ENCODE measurements at regions not wholly inside any gene's neighbourhood (a gene's known extent, or its start where the extent isn't known, plus 50 kb on each side); places are given as distances from the start of the nearest gene placed in this dataset.

DNA sequence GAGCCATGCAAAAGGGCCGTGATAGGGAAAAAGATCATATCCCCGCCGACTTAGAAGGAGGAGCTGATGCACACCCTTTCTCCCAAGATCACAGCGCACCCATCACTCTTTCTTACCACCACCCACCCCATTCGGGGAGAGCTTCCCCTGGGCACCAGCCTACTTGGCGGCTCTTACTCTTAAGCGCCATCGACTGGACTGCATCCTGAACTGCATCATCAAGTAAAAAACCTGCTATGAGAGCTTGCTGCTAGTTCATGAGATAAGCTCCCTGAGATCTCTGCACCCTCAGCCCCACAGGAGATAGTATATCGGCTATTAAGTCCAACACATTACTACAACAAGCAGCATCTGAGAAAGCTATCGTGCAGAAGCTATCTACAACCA is 125.1 kb downstream of the BARHL2 start:
- H3K9me3 ChIP-seq (replicated peaks; ENCODE audit: control insufficient read depth, low read depth, low read length), result peaks cover 9% of the 10 kb centered on the region
- no peaks in the 10 kb centered on the region for H3K27me3 ChIP-seq (ENCODE audit: control insufficient read depth, insufficient read depth, low read length)
- no peaks in the 10 kb centered on the region for H3K36me3 ChIP-seq (ENCODE audit: control insufficient read depth, insufficient read depth, low read length)
- H3K27ac ChIP-seq (ENCODE audit: low read length), result no peak overlapping the region
- no peaks in the 10 kb centered on the region for H3K4me1 ChIP-seq (ENCODE audit: control insufficient read depth, insufficient read depth, low read length)
- H3K4me3 ChIP-seq (ENCODE audit: low read length), result no peak overlapping the region
- 53% methylated on average over 8 of the region's 10 CpGs for WGBS (ENCODE audit: insufficient coverage)
- no peak for DNase-seq

DNA sequence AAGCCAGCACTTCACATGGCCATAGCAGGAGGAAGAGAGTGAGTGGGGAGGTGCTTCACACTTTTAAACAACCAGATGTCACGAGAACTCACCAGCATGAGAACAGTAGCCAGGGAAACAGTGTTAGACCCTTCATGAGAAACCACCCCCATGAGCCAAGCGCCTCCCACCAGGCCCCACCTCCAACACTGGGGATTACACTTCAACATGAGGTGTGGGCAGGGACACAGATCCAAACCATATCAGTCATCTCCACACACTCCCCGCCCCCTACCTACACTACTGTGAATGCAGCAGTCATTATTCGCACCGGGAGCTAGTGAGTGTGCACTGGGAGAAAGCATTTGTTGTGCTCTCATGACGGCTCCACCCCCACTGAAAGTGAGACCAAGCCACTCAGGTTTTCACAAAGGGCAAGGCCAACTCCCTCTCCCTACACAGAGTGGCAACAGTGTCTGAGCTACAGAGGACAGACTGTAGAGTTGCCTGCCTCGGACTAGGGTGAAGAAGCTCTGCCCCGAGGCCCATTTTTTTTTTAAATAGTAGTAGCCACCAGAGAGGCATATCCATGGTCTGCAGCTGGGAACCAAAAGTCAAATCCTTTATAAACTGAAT is 125.6 kb downstream of the BARHL2 start:
- no peak for DNase-seq

DNA sequence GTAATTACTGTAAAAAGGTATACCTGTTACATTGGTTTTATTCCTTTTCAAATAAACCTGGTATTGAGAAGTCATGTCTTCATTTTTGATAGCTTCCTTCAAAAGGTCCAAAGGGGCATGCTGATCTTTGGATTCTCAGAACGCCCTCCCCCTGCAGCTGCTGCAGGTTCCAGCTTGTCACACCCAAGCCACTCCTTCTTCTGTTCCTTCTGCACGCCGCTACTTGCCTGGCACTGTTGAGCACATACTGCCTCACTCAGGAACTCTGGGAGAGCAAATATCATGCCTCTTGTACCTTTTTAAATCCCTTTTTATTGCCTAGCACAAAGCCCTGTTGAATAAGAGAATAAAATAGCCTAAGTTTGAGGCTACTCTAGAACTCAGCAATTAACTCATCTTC is 136.9 kb downstream of the BARHL2 start:
- H3K4me3 ChIP-seq (ENCODE audit: low read length), result no peak overlapping the region

More for the DNA sequence above, 125.6 kb downstream of the BARHL2 start:
- WGBS (ENCODE audit: insufficient coverage), result 80% methylated on average over 1 of the region's 8 CpGs
- no peak overlapping the region for H3K27ac ChIP-seq (ENCODE audit: low read length)
- no peak overlapping the region for H3K4me3 ChIP-seq (ENCODE audit: low read length)
- no peaks in the 10 kb centered on the region for H3K36me3 ChIP-seq (ENCODE audit: control insufficient read depth, insufficient read depth, low read length)
- no peaks in the 10 kb centered on the region for H3K4me1 ChIP-seq (ENCODE audit: control insufficient read depth, insufficient read depth, low read length)
- peaks cover 9% of the 10 kb centered on the region for H3K9me3 ChIP-seq (replicated peaks; ENCODE audit: control insufficient read depth, low read depth, low read length)
- no peaks in the 10 kb centered on the region for H3K27me3 ChIP-seq (ENCODE audit: control insufficient read depth, insufficient read depth, low read length)

DNA sequence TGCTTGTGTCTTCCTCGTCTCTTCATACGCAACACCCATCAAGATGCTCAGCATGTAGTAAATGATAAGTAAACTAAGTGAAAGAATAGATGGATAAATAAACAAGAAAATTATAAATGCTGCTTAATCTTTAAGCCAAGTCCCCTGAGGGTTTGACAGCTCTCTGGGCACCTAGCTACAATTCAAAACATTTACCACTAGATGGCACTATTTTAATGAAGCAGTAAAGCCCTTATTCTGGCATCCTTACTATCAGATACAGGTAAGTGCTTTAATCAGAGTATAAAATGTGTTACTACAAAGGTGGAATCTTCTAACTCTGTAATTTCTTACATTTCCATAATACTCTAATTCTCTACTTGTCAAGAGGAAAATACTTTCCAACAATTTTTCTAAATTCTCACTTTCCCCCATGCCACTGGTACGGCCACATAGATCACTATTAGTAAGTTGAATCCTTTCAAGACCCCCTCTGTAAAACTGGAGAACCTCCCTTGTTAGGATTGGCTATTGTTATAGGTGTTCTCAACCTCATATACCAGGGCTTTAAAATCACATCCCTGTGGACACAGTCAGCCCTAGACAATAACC is 137.8 kb downstream of the BARHL2 start:
- peaks cover 2% of the 10 kb centered on the region for H3K9me3 ChIP-seq (replicated peaks; ENCODE audit: control insufficient read depth, low read depth, low read length)
- H3K4me3 ChIP-seq (ENCODE audit: low read length), result no peak overlapping the region
- WGBS (ENCODE audit: insufficient coverage), result no CpG with 5 or more reads among the region's 3 CpGs
- H3K36me3 ChIP-seq (ENCODE audit: control insufficient read depth, insufficient read depth, low read length), result no peaks in the 10 kb centered on the region
- no peaks in the 10 kb centered on the region for H3K4me1 ChIP-seq (ENCODE audit: control insufficient read depth, insufficient read depth, low read length)
- H3K27ac ChIP-seq (ENCODE audit: low read length), result no peak overlapping the region
- peak; percentile 19 for DNase-seq
- H3K27me3 ChIP-seq (ENCODE audit: control insufficient read depth, insufficient read depth, low read length), result no peaks in the 10 kb centered on the region

More for the DNA sequence above, 136.9 kb downstream of the BARHL2 start:
- no peak for DNase-seq
- no peaks in the 10 kb centered on the region for H3K4me1 ChIP-seq (ENCODE audit: control insufficient read depth, insufficient read depth, low read length)
- H3K36me3 ChIP-seq (ENCODE audit: control insufficient read depth, insufficient read depth, low read length), result no peaks in the 10 kb centered on the region
- no peaks in the 10 kb centered on the region for H3K27me3 ChIP-seq (ENCODE audit: control insufficient read depth, insufficient read depth, low read length)
- H3K9me3 ChIP-seq (replicated peaks; ENCODE audit: control insufficient read depth, low read depth, low read length), result no peaks in the 10 kb centered on the region
- H3K27ac ChIP-seq (ENCODE audit: low read length), result no peak overlapping the region
- 61% methylated on average over 3 of the region's 3 CpGs for whole genome bisulfite sequencing (ENCODE audit: insufficient coverage)

DNA sequence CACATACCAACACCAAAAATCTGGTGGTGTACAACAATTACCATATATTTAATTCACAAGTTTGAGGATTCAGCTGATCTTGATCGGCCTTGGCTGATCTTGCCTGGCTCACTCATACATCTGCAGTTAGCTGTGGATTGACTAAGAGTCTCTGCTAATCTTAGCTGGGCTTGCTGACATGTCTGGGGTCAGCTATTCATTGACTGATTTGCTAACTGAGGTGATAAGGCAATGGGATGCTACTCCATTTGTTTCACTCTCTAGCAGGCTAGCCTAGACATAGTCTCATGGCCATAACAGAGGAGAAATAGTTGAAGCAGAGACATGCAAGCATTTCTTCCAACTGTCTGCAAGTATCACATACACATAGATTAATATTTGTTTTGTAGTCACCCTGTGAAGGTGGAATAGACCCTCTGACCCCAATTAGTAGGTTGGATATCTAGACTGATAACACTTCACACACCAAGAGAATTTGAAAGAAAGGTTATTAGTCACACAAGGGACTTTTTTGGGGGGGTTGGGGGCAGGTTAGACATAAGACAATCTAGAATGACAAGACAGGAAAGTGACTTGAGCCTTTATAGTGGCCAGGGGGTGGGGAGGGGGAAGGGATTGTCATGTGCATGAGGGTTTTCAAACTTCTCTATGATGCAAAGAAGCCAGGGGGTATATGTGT is 142.3 kb downstream of the BARHL2 start:
- no peak for DNase-seq
- no peaks in the 10 kb centered on the region for H3K4me1 ChIP-seq (ENCODE audit: control insufficient read depth, insufficient read depth, low read length)
- no CpG with 5 or more reads among the region's 1 CpG for WGBS (ENCODE audit: insufficient coverage)
- no peaks in the 10 kb centered on the region for H3K27me3 ChIP-seq (ENCODE audit: control insufficient read depth, insufficient read depth, low read length)
- no peak overlapping the region for H3K4me3 ChIP-seq (ENCODE audit: low read length)
- H3K9me3 ChIP-seq (replicated peaks; ENCODE audit: control insufficient read depth, low read depth, low read length), result peaks cover 2% of the 10 kb centered on the region
- H3K36me3 ChIP-seq (ENCODE audit: control insufficient read depth, insufficient read depth, low read length), result no peaks in the 10 kb centered on the region
- H3K27ac ChIP-seq (ENCODE audit: low read length), result no peak overlapping the region

DNA sequence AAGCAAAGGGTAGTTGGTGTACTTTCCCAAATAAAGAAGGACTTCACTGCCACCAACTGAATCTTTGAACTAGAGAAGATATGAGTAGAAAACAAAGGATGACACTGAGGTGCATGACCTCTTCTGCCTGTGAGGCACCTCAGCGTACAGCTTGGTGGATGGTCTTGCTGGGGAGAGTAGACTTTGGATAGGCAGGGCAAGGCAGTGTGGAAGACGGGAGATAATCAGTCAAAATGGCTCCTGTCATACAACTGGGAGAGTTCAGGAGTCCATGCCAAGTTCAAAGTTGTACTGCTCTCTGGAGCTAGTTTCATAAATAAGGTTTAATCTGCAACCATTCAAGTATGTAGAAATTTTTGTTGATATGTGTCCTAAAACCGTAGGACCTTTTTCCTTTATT is 143.4 kb downstream of the BARHL2 start:
- no peak overlapping the region for H3K4me3 ChIP-seq (ENCODE audit: low read length)
- H3K27ac ChIP-seq (ENCODE audit: low read length), result no peak overlapping the region
- H3K9me3 ChIP-seq (replicated peaks; ENCODE audit: control insufficient read depth, low read depth, low read length), result peaks cover 2% of the 10 kb centered on the region
- no peaks in the 10 kb centered on the region for H3K27me3 ChIP-seq (ENCODE audit: control insufficient read depth, insufficient read depth, low read length)
- H3K4me1 ChIP-seq (ENCODE audit: control insufficient read depth, insufficient read depth, low read length), result no peaks in the 10 kb centered on the region
- no peak for DNase-seq
- H3K36me3 ChIP-seq (ENCODE audit: control insufficient read depth, insufficient read depth, low read length), result no peaks in the 10 kb centered on the region
- WGBS (ENCODE audit: insufficient coverage), result 76% methylated on average over 2 of the region's 3 CpGs

DNA sequence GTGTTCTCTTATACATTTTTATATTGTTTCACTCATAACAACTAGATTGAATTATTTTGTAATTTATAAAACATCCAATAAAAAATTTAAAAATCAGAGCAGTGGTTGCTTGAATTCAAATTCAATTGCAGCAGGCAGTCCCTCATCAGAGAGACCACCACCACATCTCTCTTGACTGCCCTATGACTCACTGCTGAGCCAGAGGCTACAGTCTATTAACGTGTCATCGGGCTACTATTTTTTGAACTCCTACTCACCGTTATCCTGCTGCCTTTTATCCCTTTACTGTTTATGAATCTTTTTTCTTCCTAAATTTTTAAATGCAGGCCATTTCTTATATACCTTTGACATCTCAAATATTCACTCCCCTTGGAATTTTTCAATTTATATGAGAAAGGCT is 144.7 kb downstream of the BARHL2 start:
- no peak for DNase-seq
- WGBS (ENCODE audit: insufficient coverage), result 90% methylated on average over 2 of the region's 3 CpGs
- Histone ChIP-seq H3K4me3 (ENCODE audit: low read length) (no peak overlapping the region), H3K27me3 (ENCODE audit: control insufficient read depth, insufficient read depth, low read length) (no peaks in the 10 kb centered on the region), H3K36me3 (ENCODE audit: control insufficient read depth, insufficient read depth, low read length) (no peaks in the 10 kb centered on the region), H3K9me3 (replicated peaks; ENCODE audit: control insufficient read depth, low read depth, low read length) (peaks cover 2% of the 10 kb centered on the region), H3K4me1 (ENCODE audit: control insufficient read depth, insufficient read depth, low read length) (no peaks in the 10 kb centered on the region), H3K27ac (ENCODE audit: low read length) (no peak overlapping the region)

DNA sequence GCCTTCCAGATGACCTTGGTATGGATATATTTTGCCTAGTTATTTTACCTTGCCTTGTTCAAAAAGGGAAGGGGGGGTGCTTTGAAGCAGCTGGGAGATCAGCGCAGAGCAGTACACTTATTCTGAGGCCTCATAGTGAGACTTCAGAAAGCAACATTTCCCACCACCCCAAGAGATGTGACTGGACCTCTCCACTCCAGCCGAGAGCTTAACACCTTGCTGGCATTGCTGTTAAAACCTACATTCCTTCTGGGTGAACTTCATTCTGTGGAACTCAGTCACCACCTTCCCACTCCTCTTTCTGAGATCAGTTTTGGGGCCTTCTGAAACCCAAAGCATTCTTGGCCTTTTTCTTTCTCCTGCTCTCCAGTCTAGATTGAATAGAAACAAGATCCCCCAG is 148.7 kb downstream of the BARHL2 start:
- 100% methylated on average over 1 of the region's 2 CpGs for WGBS (ENCODE audit: insufficient coverage)
- Histone ChIP-seq H3K36me3 (ENCODE audit: control insufficient read depth, insufficient read depth, low read length) (no peaks in the 10 kb centered on the region), H3K4me1 (ENCODE audit: control insufficient read depth, insufficient read depth, low read length) (no peaks in the 10 kb centered on the region), H3K9me3 (replicated peaks; ENCODE audit: control insufficient read depth, low read depth, low read length) (no peaks in the 10 kb centered on the region), H3K4me3 (ENCODE audit: low read length) (no peak overlapping the region), H3K27me3 (ENCODE audit: control insufficient read depth, insufficient read depth, low read length) (no peaks in the 10 kb centered on the region), H3K27ac (ENCODE audit: low read length) (no peak overlapping the region)
- no peak for DNase-seq

DNA sequence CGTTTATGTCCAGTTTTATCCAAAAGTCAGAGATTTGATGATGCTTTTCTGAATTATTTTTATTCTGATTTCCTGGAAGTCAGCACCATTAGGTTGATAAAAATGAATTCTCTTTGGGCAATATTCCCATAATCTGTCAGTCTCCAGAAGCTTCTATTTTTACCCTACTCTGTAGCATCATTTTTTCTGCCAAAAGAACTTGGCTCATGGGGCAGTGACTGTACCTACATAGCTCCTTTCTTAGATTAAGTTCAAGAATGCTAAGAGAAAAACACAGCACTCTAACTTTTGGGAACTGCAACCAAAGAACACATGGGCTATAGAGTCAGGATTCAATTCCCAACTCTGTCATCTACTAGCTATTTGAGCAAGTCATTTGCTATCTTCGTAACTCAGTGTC is 152.9 kb downstream of the BARHL2 start:
- no CpG with 5 or more reads among the region's 2 CpGs for WGBS (ENCODE audit: insufficient coverage)
- Histone ChIP-seq H3K36me3 (ENCODE audit: control insufficient read depth, insufficient read depth, low read length) (no peaks in the 10 kb centered on the region), H3K4me1 (ENCODE audit: control insufficient read depth, insufficient read depth, low read length) (no peaks in the 10 kb centered on the region), H3K9me3 (replicated peaks; ENCODE audit: control insufficient read depth, low read depth, low read length) (no peaks in the 10 kb centered on the region), H3K4me3 (ENCODE audit: low read length) (no peak overlapping the region), H3K27ac (ENCODE audit: low read length) (no peak overlapping the region), H3K27me3 (ENCODE audit: control insufficient read depth, insufficient read depth, low read length) (no peaks in the 10 kb centered on the region)
- DNase-seq, result no peak

DNA sequence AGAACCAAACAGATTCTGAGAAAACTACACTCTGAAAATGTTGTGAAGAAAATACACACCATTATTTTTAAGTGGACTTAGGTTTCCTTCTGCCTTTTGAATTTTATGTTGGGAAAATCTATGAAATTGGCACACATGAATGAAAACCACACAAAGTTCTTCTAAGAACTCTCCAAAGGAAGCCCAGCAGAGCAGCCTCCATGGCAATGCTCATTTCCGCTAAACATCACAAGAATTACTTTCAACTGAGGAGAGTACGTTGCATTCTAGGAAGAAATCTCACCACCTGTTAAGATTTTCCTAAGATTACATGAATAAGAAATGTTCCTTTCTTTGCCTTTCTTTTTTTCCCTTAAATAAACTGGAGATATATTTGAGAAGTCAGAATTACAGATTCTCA is 154.2 kb downstream of the BARHL2 start:
- H3K4me1 ChIP-seq (ENCODE audit: control insufficient read depth, insufficient read depth, low read length), result no peaks in the 10 kb centered on the region
- H3K9me3 ChIP-seq (replicated peaks; ENCODE audit: control insufficient read depth, low read depth, low read length), result no peaks in the 10 kb centered on the region
- WGBS (ENCODE audit: insufficient coverage), result no CpG with 5 or more reads among the region's 2 CpGs
- H3K4me3 ChIP-seq (ENCODE audit: low read length), result no peak overlapping the region
- DNase-seq, result no peak
- H3K27me3 ChIP-seq (ENCODE audit: control insufficient read depth, insufficient read depth, low read length), result no peaks in the 10 kb centered on the region
- no peak overlapping the region for H3K27ac ChIP-seq (ENCODE audit: low read length)
- H3K36me3 ChIP-seq (ENCODE audit: control insufficient read depth, insufficient read depth, low read length), result no peaks in the 10 kb centered on the region
